Activated T-cell treated with anti-CD3 and anti-CD28 coated beads, Interleukin-2, amount 50 U/mL, for 24 hours (primary cell): ENCODE measurements at regions not wholly inside any gene's neighbourhood (a gene's known extent, or its start where the extent isn't known, plus 50 kb on each side); places are given as distances from the start of the nearest gene placed in this dataset.

Experiments used
- DNase-seq: peaks from one replicate; pipeline ENCODE4 v3.0.0-alpha.2; 2020
- H3K27ac Mint-ChIP-seq: 2 replicates; pipeline ENCODE4 v1.8.0; 2020; ENCODE audit warnings: mild to moderate bottlenecking, mixed read lengths
- H3K27me3 Mint-ChIP-seq: 2 replicates; pipeline ENCODE4 v1.8.0; 2020; ENCODE audit warnings: mixed read lengths
- H3K36me3 Mint-ChIP-seq: 2 replicates; pipeline ENCODE4 v1.8.0; 2020; ENCODE audit warnings: low read depth, mixed read lengths
- H3K4me1 Mint-ChIP-seq: 2 replicates; pipeline ENCODE4 v1.8.0; 2020; ENCODE audit warnings: low read depth, mixed read lengths
- H3K4me3 Mint-ChIP-seq: 2 replicates; pipeline ENCODE4 v1.8.0; 2020; ENCODE audit warnings: mild to moderate bottlenecking, moderate library complexity, mixed read lengths
- H3K9me3 Mint-ChIP-seq: 2 replicates; pipeline ENCODE4 v1.8.0; 2020; ENCODE audit warnings: mixed read lengths

DNA sequence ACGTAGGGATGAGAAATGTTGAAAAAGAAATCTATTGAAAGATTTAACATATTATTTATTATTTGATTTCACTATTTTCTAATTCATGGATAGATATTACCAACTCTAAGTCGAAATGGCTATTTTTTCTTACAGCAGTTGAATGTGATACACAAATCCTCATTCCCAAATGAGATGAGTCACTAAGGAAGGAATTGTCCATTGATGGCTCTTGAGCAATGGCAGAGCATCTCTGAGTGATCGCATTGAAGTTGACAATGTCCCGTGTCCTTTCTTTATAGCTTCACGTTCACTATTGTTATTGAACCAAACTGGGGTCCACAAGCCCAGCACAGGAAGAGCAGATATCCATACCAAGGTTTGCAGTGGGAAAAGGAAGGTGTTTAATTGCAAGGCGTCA is 648.3 kb upstream of the SPRY2 start:
- Mint-ChIP-seq H3K4me1 (no peaks in the 10 kb centered on the region), H3K36me3 (no peaks in the 10 kb centered on the region), H3K27ac (no peak overlapping the region), H3K4me3 (no peak overlapping the region), H3K27me3 (no peaks in the 10 kb centered on the region), H3K9me3 (peaks cover 29% of the 10 kb centered on the region)
- DNase-seq, result no peak

DNA sequence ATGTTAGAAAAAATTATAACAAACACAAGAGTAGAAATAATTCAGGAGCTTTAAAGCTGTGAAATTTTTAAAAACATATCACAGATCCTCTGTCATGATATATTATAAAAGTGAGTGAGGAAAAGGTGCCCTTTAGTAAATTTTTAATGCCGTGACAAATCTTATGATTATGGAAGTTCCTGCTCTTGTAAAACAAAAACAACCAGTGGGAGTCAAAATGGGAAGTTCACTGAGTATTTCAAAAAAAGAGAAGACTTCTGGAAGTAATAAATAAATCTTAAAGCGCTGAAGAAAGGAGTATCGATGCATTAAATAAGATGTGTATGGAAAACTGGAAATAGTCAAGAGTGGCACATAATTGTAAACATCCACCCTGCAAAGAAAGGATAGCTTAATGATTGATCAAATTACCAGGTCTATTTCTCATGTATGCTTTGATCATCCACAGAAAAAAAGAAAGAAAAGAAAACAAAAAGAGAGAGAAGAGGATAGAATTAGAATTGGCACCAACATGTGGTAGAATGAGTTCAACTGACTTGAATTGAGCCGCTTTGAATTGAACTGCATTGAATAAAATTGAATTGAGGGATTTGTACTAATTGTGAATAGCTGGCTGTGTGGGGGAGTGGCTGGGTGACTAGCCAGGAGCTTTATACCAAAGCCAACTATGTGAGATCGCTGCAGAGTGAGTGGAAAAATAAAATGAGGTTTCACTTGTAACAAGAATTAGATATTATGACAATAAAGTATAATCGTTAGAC is 647.6 kb upstream of the SPRY2 start:
- no peaks in the 10 kb centered on the region for H3K36me3 Mint-ChIP-seq
- no peak overlapping the region for H3K27ac Mint-ChIP-seq
- no peaks in the 10 kb centered on the region for H3K4me1 Mint-ChIP-seq
- no peak for DNase-seq
- H3K4me3 Mint-ChIP-seq, result no peak overlapping the region
- peaks cover 29% of the 10 kb centered on the region for H3K9me3 Mint-ChIP-seq
- no peaks in the 10 kb centered on the region for H3K27me3 Mint-ChIP-seq

DNA sequence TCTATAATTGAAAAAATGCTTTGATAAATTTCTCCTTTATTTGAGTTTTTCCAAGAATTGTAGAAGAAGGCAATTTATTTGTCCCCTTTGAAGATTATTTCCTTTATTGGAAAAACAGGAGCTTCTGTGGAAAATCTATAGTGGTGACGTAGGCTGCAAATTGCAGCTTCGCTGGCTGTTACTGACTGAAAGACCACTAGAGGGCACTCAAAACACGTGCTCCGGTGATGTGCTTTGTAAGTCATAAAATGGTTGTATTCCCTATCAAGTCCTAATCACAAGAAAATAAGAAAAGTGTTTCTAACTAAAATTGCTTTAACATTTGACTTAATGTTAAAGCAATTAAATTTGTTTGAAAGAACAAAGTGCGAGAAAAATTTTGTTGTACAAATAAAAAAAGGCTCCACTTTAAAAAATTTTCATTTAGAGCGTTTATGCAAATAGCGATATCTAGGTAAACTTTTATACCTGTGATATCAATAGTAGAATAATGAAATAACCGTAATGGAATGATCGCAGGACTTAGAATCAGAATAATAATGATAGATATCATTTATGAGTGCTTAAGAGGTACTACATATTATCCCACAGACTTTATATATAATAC is 638.2 kb upstream of the SPRY2 start:
- Mint-ChIP-seq H3K27me3 (no peaks in the 10 kb centered on the region), H3K9me3 (no peaks in the 10 kb centered on the region), H3K27ac (no peak overlapping the region), H3K36me3 (no peaks in the 10 kb centered on the region), H3K4me3 (no peak overlapping the region), H3K4me1 (no peaks in the 10 kb centered on the region)
- DNase-seq, result no peak

DNA sequence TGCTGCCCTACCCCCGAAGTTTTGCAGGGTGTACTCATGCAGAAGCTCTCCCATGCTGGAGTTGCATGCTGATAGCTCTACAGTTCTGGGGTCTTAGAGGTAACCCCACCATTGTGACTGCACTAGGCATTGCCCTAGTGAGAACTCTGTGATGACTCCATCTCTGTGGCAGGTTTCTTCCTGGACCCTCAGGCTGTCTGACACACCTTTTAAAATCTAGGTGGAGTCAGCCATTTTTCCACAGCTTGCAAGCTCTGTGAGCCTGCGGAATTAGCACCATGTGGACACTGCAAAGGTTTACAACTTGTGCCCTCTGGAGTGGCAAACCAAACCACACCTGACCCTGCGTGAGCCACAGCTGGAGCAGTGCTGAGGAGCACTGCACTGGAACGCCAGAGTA is 636.2 kb upstream of the SPRY2 start:
- Mint-ChIP-seq H3K27ac (no peak overlapping the region), H3K4me3 (no peak overlapping the region), H3K27me3 (no peaks in the 10 kb centered on the region), H3K4me1 (no peaks in the 10 kb centered on the region), H3K36me3 (no peaks in the 10 kb centered on the region), H3K9me3 (no peaks in the 10 kb centered on the region)
- no peak for DNase-seq

DNA sequence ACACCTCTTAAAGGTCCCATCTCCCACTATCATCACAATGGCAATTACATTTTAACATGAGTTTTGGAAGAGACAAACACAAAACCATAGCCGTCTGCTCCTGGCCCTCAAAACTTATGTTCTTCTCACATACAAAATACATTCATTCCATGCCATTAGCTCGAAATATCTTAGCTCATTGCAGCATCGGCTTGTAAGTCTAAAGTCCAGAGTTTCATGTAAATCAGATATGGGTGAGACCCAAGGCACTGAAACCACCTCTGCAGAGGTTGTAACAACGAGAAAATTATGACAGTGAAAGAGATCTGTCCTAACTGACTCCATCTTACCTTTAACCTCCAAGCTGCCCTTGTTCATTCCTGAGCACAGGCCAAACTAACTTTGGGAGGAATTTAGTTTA is 635.0 kb upstream of the SPRY2 start:
- no peaks in the 10 kb centered on the region for H3K4me1 Mint-ChIP-seq
- H3K27ac Mint-ChIP-seq, result no peak overlapping the region
- H3K27me3 Mint-ChIP-seq, result no peaks in the 10 kb centered on the region
- H3K36me3 Mint-ChIP-seq, result no peaks in the 10 kb centered on the region
- H3K4me3 Mint-ChIP-seq, result no peak overlapping the region
- DNase-seq, result no peak
- no peaks in the 10 kb centered on the region for H3K9me3 Mint-ChIP-seq

DNA sequence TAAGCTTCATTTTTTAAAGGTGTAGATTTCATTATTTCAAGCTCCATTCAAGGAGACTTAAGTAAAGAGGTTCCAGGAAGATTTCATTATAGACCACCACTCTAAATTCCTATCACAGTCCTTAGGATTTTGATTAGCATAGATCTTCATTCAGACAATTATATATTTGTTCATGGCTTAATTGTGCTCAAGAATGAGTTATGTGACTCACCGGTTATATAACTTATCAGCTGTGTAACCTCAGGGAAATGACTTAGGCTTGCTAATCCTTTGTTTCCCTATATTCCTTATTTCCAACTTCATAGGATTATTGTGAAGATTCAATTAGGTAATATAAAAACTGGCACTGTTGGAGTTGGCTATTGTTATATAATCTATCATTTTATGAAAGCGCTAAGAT is 632.8 kb upstream of the SPRY2 start:
- Mint-ChIP-seq H3K36me3 (no peaks in the 10 kb centered on the region), H3K4me1 (no peaks in the 10 kb centered on the region), H3K27ac (no peak overlapping the region), H3K4me3 (no peak overlapping the region), H3K9me3 (no peaks in the 10 kb centered on the region), H3K27me3 (no peaks in the 10 kb centered on the region)
- DNase-seq, result no peak

DNA sequence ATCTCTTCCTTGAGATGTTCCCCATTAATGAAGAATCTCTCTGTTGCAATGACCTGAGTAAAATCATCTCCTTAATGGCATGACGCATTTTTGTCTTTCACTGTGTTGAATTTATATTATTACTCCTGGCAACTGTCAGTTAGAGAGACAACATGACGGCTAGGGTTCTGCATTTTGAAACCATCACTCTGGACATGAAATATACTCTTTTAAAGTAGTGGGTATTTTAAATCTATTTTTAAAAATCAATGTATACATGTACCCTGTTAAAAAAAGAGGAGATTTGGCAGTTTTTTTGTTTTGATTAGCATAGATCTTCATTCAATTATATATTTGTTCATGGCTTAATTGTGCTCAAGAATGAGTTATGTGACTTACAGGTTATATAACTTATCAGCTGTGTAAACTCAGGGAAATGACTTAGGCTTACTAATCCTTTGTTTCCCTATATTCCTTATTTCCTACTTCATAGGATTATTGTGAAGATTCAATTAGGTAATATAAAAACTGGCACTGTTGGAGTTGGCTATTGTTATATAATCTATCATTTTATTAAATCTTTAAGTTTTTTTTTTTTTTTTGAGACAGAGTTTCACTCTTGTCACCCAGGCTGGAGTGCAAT is 632.0 kb upstream of the SPRY2 start:
- no peaks in the 10 kb centered on the region for H3K27me3 Mint-ChIP-seq
- no peaks in the 10 kb centered on the region for H3K36me3 Mint-ChIP-seq
- no peaks in the 10 kb centered on the region for H3K4me1 Mint-ChIP-seq
- DNase-seq, result no peak
- no peaks in the 10 kb centered on the region for H3K9me3 Mint-ChIP-seq
- no peak overlapping the region for H3K27ac Mint-ChIP-seq
- no peak overlapping the region for H3K4me3 Mint-ChIP-seq

DNA sequence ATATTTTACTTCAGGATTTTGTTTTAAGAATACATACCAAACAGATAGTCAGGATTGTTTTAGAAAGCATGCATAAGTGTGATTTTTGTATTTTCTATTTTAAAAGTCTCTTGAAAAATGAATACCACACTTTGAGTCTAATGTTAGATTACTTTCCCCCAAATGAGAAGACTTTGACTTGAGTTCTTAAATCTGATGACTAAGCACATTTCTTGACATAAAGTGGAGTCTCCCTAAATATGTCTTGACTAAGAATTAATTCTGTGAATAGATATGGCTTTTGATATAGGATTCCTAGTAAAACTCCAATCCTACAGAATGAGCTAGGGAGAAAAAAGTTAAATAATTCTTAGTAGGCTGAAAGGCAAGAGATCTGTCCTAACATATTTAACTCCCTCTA is 624.2 kb upstream of the SPRY2 start:
- Mint-ChIP-seq H3K4me3 (no peak overlapping the region), H3K27me3 (no peaks in the 10 kb centered on the region), H3K36me3 (no peaks in the 10 kb centered on the region), H3K4me1 (no peaks in the 10 kb centered on the region), H3K9me3 (peaks cover 3% of the 10 kb centered on the region), H3K27ac (no peak overlapping the region)
- no peak for DNase-seq

DNA sequence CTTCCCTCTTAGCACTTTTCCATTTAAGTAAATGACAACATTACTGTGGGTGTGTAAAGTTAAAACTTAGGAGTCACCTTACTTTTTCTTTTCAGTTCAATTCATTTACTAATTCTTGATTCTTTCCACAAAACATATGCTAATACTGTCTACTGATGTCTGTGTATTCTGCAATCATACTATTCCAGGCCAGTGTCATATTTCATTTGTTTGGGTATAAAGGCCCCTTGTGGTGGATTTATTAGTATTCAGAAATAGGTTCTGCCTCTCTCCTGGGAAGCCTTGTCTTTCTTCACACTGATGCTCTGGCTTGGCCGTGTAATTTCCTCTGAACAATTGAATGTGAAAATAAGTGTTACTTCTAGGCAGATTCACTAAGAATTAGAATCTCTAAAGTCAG is 621.9 kb upstream of the SPRY2 start:
- H3K36me3 Mint-ChIP-seq, result no peaks in the 10 kb centered on the region
- H3K9me3 Mint-ChIP-seq, result peaks cover 6% of the 10 kb centered on the region
- no peak overlapping the region for H3K4me3 Mint-ChIP-seq
- no peak overlapping the region for H3K27ac Mint-ChIP-seq
- H3K4me1 Mint-ChIP-seq, result no peaks in the 10 kb centered on the region
- no peaks in the 10 kb centered on the region for H3K27me3 Mint-ChIP-seq
- no peak for DNase-seq

DNA sequence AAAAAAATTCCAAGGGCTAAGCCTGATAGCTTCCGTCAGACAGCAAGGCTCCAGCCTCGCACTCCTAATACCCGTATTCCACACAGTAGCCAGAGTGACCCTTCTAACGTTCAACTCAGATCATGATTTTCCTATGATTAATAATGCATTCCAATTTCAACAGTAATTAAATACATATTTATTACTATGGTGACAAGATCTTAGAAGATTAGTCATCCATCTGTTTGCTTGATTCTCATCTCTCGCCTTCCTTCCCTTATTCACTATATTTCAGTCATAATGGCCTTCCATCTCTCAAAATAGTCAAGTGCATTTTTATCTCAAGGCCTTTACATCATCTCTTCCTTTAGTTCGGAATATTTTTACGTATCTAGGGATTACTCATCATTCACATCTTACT is 621.2 kb upstream of the SPRY2 start:
- no peak for DNase-seq
- Mint-ChIP-seq H3K4me1 (no peaks in the 10 kb centered on the region), H3K4me3 (no peak overlapping the region), H3K36me3 (no peaks in the 10 kb centered on the region), H3K27me3 (no peaks in the 10 kb centered on the region), H3K27ac (no peak overlapping the region), H3K9me3 (peaks cover 8% of the 10 kb centered on the region)

DNA sequence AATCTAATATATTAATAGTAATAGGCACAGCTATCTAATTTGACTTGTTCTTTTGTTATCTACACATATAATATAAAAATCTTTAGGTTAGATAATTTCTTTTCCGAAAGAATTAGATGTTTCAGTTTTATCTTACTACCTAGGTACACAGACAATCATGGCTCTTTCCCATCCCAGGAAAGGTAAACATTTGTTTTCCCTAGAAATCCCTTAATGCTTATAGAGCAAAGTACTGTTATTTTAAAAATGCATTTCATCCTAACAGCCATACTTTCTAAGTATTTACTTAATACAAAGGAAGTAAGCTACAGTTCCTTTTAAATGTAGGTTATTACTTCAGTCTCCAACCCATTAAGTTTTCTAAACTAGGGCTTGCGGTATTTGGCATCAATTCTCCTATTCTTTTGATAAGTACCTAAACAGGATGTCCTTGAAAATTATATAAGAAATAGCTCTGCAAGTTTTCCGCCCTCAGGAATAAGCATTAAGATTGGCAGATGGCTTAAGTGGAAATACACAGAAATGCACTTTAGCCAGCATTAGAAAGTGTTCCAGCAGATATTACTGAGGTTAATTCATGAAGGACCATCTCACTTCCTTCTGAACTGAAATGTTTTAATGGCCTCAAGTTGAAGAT is 616.2 kb upstream of the SPRY2 start:
- no peaks in the 10 kb centered on the region for H3K27me3 Mint-ChIP-seq
- H3K9me3 Mint-ChIP-seq, result peaks cover 10% of the 10 kb centered on the region
- no peaks in the 10 kb centered on the region for H3K36me3 Mint-ChIP-seq
- no peak overlapping the region for H3K4me3 Mint-ChIP-seq
- no peak overlapping the region for H3K27ac Mint-ChIP-seq
- DNase-seq, result no peak
- no peaks in the 10 kb centered on the region for H3K4me1 Mint-ChIP-seq

DNA sequence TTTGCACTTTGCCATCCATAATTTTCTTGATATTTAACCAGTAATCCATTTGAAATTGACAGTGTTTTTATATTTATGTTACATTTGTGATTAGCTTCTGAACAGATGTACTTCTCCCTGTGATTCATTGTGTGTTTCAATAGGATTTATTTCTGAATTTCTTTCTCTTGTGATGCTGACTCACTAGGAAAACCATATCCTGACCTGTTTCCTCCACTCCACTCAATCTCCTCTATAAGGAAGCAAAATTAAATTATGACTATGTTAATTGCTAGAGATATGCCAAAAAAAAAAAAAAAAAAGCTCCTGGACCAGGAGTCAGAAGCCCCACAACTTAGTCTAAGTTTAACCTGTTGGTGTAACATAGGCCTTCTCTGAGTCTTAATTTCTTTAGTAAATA is 614.6 kb upstream of the SPRY2 start:
- Mint-ChIP-seq H3K9me3 (peaks cover 8% of the 10 kb centered on the region), H3K4me3 (no peak overlapping the region), H3K27me3 (no peaks in the 10 kb centered on the region), H3K36me3 (no peaks in the 10 kb centered on the region), H3K27ac (no peak overlapping the region), H3K4me1 (no peaks in the 10 kb centered on the region)
- DNase-seq, result no peak

DNA sequence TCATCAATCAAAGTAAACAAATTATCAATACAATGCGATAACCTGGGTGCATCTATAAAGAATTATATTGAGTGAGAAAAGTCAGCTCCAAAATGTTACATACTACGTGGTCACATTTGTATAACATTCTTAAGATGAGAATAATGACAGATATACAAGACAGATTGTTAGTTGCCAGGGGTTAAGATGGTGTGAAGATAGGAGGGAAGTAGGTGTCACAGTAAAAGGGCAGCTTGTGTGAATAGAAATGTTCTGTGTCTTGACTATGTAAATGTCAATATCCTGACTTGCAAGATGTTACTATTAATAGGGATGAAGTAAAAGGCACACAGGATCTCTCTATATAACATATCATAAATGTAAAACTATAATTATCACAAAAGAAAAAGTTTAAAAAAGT is 611.2 kb upstream of the SPRY2 start:
- H3K4me3 Mint-ChIP-seq, result no peak overlapping the region
- peaks cover 5% of the 10 kb centered on the region for H3K9me3 Mint-ChIP-seq
- H3K27me3 Mint-ChIP-seq, result no peaks in the 10 kb centered on the region
- H3K4me1 Mint-ChIP-seq, result no peaks in the 10 kb centered on the region
- no peaks in the 10 kb centered on the region for H3K36me3 Mint-ChIP-seq
- H3K27ac Mint-ChIP-seq, result no peak overlapping the region
- no peak for DNase-seq

DNA sequence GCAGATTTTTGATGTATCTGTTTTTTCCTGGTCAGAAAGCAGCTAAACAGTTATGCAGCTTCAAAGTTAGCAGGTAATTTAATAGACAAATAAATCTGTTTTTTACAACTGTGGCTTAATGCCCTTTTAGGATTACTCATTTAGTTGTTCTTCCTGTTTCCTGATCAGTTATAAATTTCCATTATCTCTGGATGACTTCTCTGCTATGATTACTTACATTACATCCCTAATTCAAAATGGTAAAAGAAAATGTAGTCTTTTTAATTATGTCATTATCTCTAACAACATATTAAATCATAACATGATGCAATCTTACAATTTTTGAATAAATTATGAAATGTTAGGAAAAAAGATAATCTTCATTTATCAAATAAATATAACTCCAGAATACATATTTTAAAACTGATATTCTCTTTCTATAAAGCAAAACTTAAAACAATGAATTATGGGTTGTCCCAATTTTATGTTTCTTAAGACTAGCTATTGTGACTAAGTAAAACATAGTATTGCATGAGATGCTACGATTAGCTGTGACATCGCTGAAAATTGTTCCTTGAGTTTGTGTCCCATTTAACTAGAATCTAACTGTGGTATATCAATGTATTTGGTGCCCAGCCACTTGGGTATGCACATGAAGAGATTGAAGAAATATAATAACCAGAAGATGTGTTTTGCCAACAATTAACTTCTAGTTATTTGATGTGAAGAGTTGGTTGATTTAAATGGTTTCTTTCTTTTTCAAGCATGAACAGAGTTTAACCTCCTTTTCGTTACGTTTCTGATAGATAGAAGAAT is 605.3 kb upstream of the SPRY2 start:
- no peaks in the 10 kb centered on the region for H3K4me1 Mint-ChIP-seq
- H3K9me3 Mint-ChIP-seq, result peaks cover 2% of the 10 kb centered on the region
- H3K27me3 Mint-ChIP-seq, result no peaks in the 10 kb centered on the region
- H3K4me3 Mint-ChIP-seq, result no peak overlapping the region
- DNase-seq, result no peak
- no peak overlapping the region for H3K27ac Mint-ChIP-seq
- no peaks in the 10 kb centered on the region for H3K36me3 Mint-ChIP-seq
